GM06990 (cell line): ENCODE measurements at regions not wholly inside any gene's neighbourhood (a gene's known extent, or its start where the extent isn't known, plus 50 kb on each side); places are given as distances from the start of the nearest gene placed in this dataset.
"Not testable (repeated sequence)": the region's sequence is repeated elsewhere in the genome, so short reads cannot be mapped to it uniquely, and the experiment has no call there.

Source experiments
- DNase-seq: peaks from one replicate; pipeline ENCODE4 v3.0.0-alpha.2; 2011; ENCODE audit not compliant: insufficient read length; ENCODE audit errors: extremely low read depth
- H3K27me3 ChIP-seq: replicated peaks from 2 replicates; pipeline ENCODE4 v1.6.0; 2011; ENCODE audit warnings: low read length; ENCODE audit not compliant: control insufficient read depth, insufficient read depth
- H3K36me3 ChIP-seq: 2 replicates; pipeline ENCODE4 v1.5.1; 2011; ENCODE audit warnings: low read length; ENCODE audit not compliant: control insufficient read depth, insufficient read depth
- H3K4me3 ChIP-seq: replicated peaks from 2 replicates; pipeline ENCODE4 v1.5.1; 2011; ENCODE audit warnings: low read depth, mild to moderate bottlenecking, control low read depth, low read length
- TF ChIP-seq, protein P1 (sequence below): IDR thresholded peaks from 2 replicates; pipeline ENCODE4 v1.5.1; 2011; ENCODE audit warnings: low read length, control low read depth, mild to moderate bottlenecking, inconsistent platforms; ENCODE audit not compliant: insufficient read depth, poor library complexity, severe bottlenecking

DNA sequence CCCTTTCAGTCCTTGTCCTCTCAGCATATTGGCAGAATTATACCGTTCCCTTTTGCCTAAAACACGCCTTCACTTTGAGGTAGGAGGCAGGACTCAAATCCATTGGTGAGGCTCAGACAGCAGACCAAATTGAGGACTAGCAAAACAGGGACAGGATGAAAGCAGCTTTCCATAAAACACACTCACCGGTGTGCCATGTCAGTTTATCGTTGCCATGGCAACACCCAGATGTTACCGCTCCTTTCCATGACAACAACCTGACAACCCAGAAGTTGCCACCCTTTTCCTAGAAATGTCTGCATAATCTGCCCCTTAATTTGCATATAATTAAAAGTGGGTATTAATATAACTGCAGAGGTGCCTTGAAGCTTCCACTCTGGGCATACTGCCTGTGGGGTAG, 730.4 kb downstream of the METTL4 start:
- DNase-seq, result no peak
- TF ChIP-seq, protein P1, sequence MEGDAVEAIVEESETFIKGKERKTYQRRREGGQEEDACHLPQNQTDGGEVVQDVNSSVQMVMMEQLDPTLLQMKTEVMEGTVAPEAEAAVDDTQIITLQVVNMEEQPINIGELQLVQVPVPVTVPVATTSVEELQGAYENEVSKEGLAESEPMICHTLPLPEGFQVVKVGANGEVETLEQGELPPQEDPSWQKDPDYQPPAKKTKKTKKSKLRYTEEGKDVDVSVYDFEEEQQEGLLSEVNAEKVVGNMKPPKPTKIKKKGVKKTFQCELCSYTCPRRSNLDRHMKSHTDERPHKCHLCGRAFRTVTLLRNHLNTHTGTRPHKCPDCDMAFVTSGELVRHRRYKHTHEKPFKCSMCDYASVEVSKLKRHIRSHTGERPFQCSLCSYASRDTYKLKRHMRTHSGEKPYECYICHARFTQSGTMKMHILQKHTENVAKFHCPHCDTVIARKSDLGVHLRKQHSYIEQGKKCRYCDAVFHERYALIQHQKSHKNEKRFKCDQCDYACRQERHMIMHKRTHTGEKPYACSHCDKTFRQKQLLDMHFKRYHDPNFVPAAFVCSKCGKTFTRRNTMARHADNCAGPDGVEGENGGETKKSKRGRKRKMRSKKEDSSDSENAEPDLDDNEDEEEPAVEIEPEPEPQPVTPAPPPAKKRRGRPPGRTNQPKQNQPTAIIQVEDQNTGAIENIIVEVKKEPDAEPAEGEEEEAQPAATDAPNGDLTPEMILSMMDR, result no peak
- Histone ChIP-seq H3K27me3 (no peaks in the 10 kb centered on the region), H3K36me3 (no peaks in the 10 kb centered on the region), H3K4me3 (no peak overlapping the region)

DNA sequence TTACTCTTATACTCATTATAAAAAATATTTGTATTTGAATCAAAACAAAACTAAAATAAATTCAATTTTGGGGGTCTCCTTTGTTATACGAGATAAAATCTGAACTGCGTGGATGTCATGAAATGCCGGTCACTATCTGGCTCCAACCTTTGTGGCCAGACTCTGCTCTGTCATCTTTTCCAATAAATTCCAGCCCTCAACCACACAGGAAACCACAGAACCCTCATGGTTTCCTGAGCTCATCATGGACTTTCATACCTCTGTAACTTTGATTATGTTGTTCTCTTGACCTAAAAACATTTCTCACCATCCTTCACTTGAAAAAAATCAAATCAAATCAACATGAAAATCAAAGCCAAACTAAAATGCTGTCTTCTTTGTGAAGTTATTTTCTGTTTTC, 724.7 kb downstream of the METTL4 start:
- TF ChIP-seq, protein P1, result no peak
- H3K36me3 ChIP-seq, result no peaks in the 10 kb centered on the region
- no peak for DNase-seq
- no peaks in the 10 kb centered on the region for H3K27me3 ChIP-seq
- H3K4me3 ChIP-seq, result no peak overlapping the region

DNA sequence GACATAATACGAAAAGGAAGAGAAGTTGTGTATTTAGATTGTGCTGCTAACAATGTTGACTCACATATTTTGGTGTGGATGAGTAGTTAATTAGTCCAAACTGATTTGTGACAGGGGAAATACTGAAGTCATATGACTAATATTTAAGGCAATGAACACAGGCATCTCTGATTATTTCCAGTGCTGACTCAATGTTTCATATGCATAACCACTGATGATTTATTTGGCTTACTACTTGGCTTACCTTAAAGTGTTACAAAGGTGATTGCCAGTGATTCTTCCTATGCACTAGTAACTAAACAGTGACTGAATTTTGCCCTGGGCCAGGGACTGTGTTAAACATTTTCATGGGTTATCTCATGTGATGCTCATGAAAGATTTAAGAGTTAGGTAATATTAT, 722.6 kb downstream of the METTL4 start:
- no peak overlapping the region for H3K4me3 ChIP-seq
- H3K27me3 ChIP-seq, result no peaks in the 10 kb centered on the region
- H3K36me3 ChIP-seq, result no peaks in the 10 kb centered on the region
- TF ChIP-seq, protein P1, result no peak
- DNase-seq, result no peak

DNA sequence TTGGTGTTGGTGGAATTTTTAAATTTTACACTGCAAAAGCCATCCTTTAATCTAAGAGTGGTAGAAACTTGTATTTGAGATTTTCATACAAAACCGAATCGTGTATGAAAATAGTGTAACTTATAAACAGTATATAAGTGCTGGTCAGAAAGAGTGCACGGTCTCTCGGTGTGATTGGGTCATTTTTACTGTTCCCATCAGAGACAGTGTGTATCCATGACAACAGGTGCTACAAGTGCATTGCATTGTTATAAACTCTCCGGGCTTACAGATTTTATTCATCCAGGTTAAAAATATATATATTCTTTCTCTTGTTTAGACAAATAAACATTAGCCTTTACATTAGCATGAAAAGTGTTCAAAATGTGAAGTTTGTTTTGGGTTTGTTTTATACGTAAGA, 721.9 kb downstream of the METTL4 start:
- TF ChIP-seq, protein P1, result no peak
- H3K36me3 ChIP-seq, result no peaks in the 10 kb centered on the region
- no peak overlapping the region for H3K4me3 ChIP-seq
- H3K27me3 ChIP-seq, result no peaks in the 10 kb centered on the region
- no peak for DNase-seq

DNA sequence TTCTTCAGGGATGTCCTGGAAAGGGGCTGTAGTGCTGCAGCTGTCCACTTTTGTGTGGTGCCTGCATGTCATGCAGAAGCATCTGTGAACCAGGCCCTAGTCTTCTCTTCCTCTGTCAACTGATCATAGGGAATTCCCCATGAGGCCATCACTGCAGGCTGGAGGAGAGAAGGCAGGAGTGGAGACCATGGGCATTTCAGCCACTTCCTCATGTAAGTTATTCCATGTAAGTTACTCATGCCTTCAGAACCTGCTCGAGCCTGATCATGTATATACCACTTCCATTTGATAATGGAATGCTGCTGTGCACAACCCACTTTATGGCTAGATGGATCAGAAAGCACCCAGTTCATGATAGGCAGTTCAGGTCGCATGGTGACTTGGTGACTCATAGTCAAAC, 714.0 kb downstream of the METTL4 start:
- DNase-seq, H3K27me3 ChIP-seq, H3K36me3 ChIP-seq, H3K4me3 ChIP-seq: not testable (repeated sequence)

DNA sequence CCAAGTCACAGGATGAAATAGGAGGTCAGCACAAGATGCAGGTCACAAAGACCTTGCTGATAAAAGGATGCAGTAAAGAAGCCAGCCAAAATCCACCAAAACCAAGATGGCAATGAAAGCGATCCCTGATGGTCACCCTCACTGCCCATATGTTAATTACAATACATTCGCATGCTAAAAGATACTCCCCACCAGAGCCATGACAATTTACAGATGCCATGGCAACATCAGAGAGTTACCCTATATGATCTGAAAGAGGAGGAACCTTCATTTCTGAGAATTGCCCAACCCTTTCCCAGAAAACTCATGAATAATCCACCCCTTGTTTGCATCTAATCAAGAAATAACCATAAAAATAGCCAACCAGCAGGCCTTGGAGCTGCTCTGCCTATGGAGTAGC, 709.8 kb downstream of the METTL4 start:
- H3K27me3 ChIP-seq, result no peaks in the 10 kb centered on the region
- DNase-seq, result no peak
- H3K4me3 ChIP-seq, result no peak overlapping the region
- TF ChIP-seq, protein P1, result no peak
- no peaks in the 10 kb centered on the region for H3K36me3 ChIP-seq
